ENCODE measurements at regions not wholly inside any gene's neighbourhood (a gene's known extent, or its start where the extent isn't known, plus 50 kb on each side); places are given as distances from the start of the nearest gene placed in this dataset.

GRCh38 chr6:80480421-80481157, 374.1 kb downstream of the BCKDHB start:
- Mint-ChIP-seq H3K36me3 (no peaks in the 10 kb centered on the region), H3K4me1 (no peaks in the 10 kb centered on the region), H3K27me3 (no peaks in the 10 kb centered on the region), H3K4me3 (no peak overlapping the region), H3K9me3 (no peaks in the 10 kb centered on the region), H3K27ac (no peak overlapping the region)
- ATAC-seq (ENCODE audit: low read depth), result no peak
- no peak for DNase-seq
- POLR2A ChIA-PET, result no interaction called here

- Mint-ChIP-seq H3K27ac (no peak overlapping the region), H3K27me3 (no peaks in the 10 kb centered on the region), H3K4me3 (no peak overlapping the region), H3K36me3 (no peaks in the 10 kb centered on the region), H3K9me3 (no peaks in the 10 kb centered on the region), H3K4me1 (no peaks in the 10 kb centered on the region)
- POLR2A ChIA-PET, result no interaction called here
- ATAC-seq (ENCODE audit: low read depth) (no peak), DNase-seq (no peak)
Measured at GRCh38 chr6:80478030-80478429, 371.6 kb downstream of the BCKDHB start.

GRCh38 chr6:80477591-80477990, 371.1 kb downstream of the BCKDHB start:
- DNase-seq, result no peak
- ATAC-seq (ENCODE audit: low read depth), result no peak
- Mint-ChIP-seq H3K4me1 (no peaks in the 10 kb centered on the region), H3K9me3 (no peaks in the 10 kb centered on the region), H3K4me3 (no peak overlapping the region), H3K27ac (no peak overlapping the region), H3K36me3 (no peaks in the 10 kb centered on the region), H3K27me3 (no peaks in the 10 kb centered on the region)
- POLR2A ChIA-PET, result no interaction called here

GRCh38 chr6:80472271-80472670, 365.8 kb downstream of the BCKDHB start:
- POLR2A ChIA-PET, result no interaction called here
- no peaks in the 10 kb centered on the region for H3K27me3 Mint-ChIP-seq
- no peak for ATAC-seq (ENCODE audit: low read depth)

GRCh38 chr6:80469977-80470376, 363.5 kb downstream of the BCKDHB start:
- no peak for ATAC-seq (ENCODE audit: low read depth)
- H3K27ac Mint-ChIP-seq, result no peak overlapping the region
- no peak overlapping the region for H3K4me3 Mint-ChIP-seq
- no peak for DNase-seq
- no peaks in the 10 kb centered on the region for H3K27me3 Mint-ChIP-seq
- no peaks in the 10 kb centered on the region for H3K36me3 Mint-ChIP-seq
- POLR2A ChIA-PET, result no interaction called here
- H3K4me1 Mint-ChIP-seq, result no peaks in the 10 kb centered on the region
- no peaks in the 10 kb centered on the region for H3K9me3 Mint-ChIP-seq

More at GRCh38 chr6:80472271-80472670, 365.8 kb downstream of the BCKDHB start:
- no peaks in the 10 kb centered on the region for H3K36me3 Mint-ChIP-seq
- no peak overlapping the region for H3K27ac Mint-ChIP-seq
- DNase-seq, result no peak
- no peaks in the 10 kb centered on the region for H3K9me3 Mint-ChIP-seq
- no peak overlapping the region for H3K4me3 Mint-ChIP-seq
- H3K4me1 Mint-ChIP-seq, result no peaks in the 10 kb centered on the region

GRCh38 chr6:80468398-80468797, 361.9 kb downstream of the BCKDHB start:
- H3K4me3 Mint-ChIP-seq, result no peak overlapping the region
- POLR2A ChIA-PET, result no interaction called here

GRCh38 chr6:80467408-80467807, 360.9 kb downstream of the BCKDHB start:
- H3K4me1 Mint-ChIP-seq, result no peaks in the 10 kb centered on the region
- no peak overlapping the region for H3K4me3 Mint-ChIP-seq

More at GRCh38 chr6:80468398-80468797, 361.9 kb downstream of the BCKDHB start:
- ATAC-seq (ENCODE audit: low read depth) (no peak), DNase-seq (no peak)
- Mint-ChIP-seq H3K36me3 (no peaks in the 10 kb centered on the region), H3K27ac (no peak overlapping the region), H3K9me3 (no peaks in the 10 kb centered on the region), H3K4me1 (no peaks in the 10 kb centered on the region), H3K27me3 (no peaks in the 10 kb centered on the region)

GRCh38 chr6:80466981-80467380, 360.5 kb downstream of the BCKDHB start:
- POLR2A ChIA-PET, result no interaction called here
- Mint-ChIP-seq H3K9me3 (no peaks in the 10 kb centered on the region), H3K36me3 (no peaks in the 10 kb centered on the region), H3K27ac (no peak overlapping the region), H3K4me1 (no peaks in the 10 kb centered on the region), H3K27me3 (no peaks in the 10 kb centered on the region), H3K4me3 (no peak overlapping the region)
- no peak for DNase-seq
- no peak for ATAC-seq (ENCODE audit: low read depth)

More at GRCh38 chr6:80467408-80467807, 360.9 kb downstream of the BCKDHB start:
- no peak for ATAC-seq (ENCODE audit: low read depth)
- Mint-ChIP-seq H3K9me3 (no peaks in the 10 kb centered on the region), H3K36me3 (no peaks in the 10 kb centered on the region), H3K27me3 (no peaks in the 10 kb centered on the region), H3K27ac (no peak overlapping the region)
- DNase-seq, result no peak
- POLR2A ChIA-PET, result no interaction called here

- ATAC-seq (ENCODE audit: low read depth) (no peak), DNase-seq (no peak)
- Mint-ChIP-seq H3K4me3 (no peak overlapping the region), H3K36me3 (no peaks in the 10 kb centered on the region), H3K9me3 (no peaks in the 10 kb centered on the region), H3K27ac (no peak overlapping the region), H3K4me1 (no peaks in the 10 kb centered on the region), H3K27me3 (no peaks in the 10 kb centered on the region)
- POLR2A ChIA-PET, result no interaction called here
Measured at GRCh38 chr6:80465513-80465912, 359.0 kb downstream of the BCKDHB start.

- Mint-ChIP-seq H3K36me3 (no peaks in the 10 kb centered on the region), H3K27ac (no peak overlapping the region), H3K4me1 (no peaks in the 10 kb centered on the region), H3K4me3 (no peak overlapping the region), H3K27me3 (no peaks in the 10 kb centered on the region), H3K9me3 (no peaks in the 10 kb centered on the region)
- no peak for DNase-seq
- no peak for ATAC-seq (ENCODE audit: low read depth)
- POLR2A ChIA-PET, result no interaction called here
Measured at GRCh38 chr6:80464901-80465300, 358.4 kb downstream of the BCKDHB start.

GRCh38 chr6:80463197-80463596, 356.7 kb downstream of the BCKDHB start:
- Mint-ChIP-seq H3K27me3 (no peaks in the 10 kb centered on the region), H3K9me3 (no peaks in the 10 kb centered on the region), H3K4me3 (no peak overlapping the region), H3K4me1 (no peaks in the 10 kb centered on the region), H3K36me3 (no peaks in the 10 kb centered on the region), H3K27ac (no peak overlapping the region)
- DNase-seq (no peak), ATAC-seq (ENCODE audit: low read depth) (no peak)
- POLR2A ChIA-PET, result interaction anchor here (0.6 kb wide), 1 partner anchor 121 kb away, joined by 3 read pairs; no protein-coding TSS in a partner anchor

GRCh38 chr6:80460257-80460865, 353.9 kb downstream of the BCKDHB start:
- no peak for ATAC-seq (ENCODE audit: low read depth)
- Mint-ChIP-seq H3K4me3 (no peak overlapping the region), H3K27ac (no peak overlapping the region), H3K27me3 (no peaks in the 10 kb centered on the region), H3K9me3 (no peaks in the 10 kb centered on the region), H3K36me3 (no peaks in the 10 kb centered on the region), H3K4me1 (no peaks in the 10 kb centered on the region)
- no peak for DNase-seq
- POLR2A ChIA-PET, result no interaction called here

GRCh38 chr6:80457439-80457933, 351.0 kb downstream of the BCKDHB start:
- H3K27ac Mint-ChIP-seq, result no peak overlapping the region
- DNase-seq, result no peak
- POLR2A ChIA-PET, result no interaction called here
- no peaks in the 10 kb centered on the region for H3K27me3 Mint-ChIP-seq
- H3K9me3 Mint-ChIP-seq, result no peaks in the 10 kb centered on the region
- no peaks in the 10 kb centered on the region for H3K4me1 Mint-ChIP-seq
- H3K36me3 Mint-ChIP-seq, result no peaks in the 10 kb centered on the region
- ATAC-seq (ENCODE audit: low read depth), result no peak
- H3K4me3 Mint-ChIP-seq, result no peak overlapping the region

- ATAC-seq (ENCODE audit: low read depth) (no peak), DNase-seq (no peak)
- Mint-ChIP-seq H3K27me3 (no peaks in the 10 kb centered on the region), H3K4me3 (no peak overlapping the region), H3K9me3 (no peaks in the 10 kb centered on the region), H3K36me3 (no peaks in the 10 kb centered on the region), H3K4me1 (no peaks in the 10 kb centered on the region), H3K27ac (no peak overlapping the region)
- POLR2A ChIA-PET, result no interaction called here
Measured at GRCh38 chr6:80456724-80457438, 350.4 kb downstream of the BCKDHB start.
